GM12878 (cell line): ENCODE measurements at regions not wholly inside any gene's neighbourhood (a gene's known extent, or its start where the extent isn't known, plus 50 kb on each side); places are given as distances from the start of the nearest gene placed in this dataset.

Experiments
- EGR1 ChIP-seq, 2 experiments: IDR thresholded peaks; 1 replicate in 1 of 2; 2 replicates in 1 of 2; pipeline ENCODE4 v1.6.1; 2011 to 2012; ENCODE audit warnings: low read depth in 2 of 2, low read length in 2 of 2, borderline replicate concordance in 1 of 2, mild to moderate bottlenecking in 1 of 2, moderate library complexity in 1 of 2
- FOXM1 ChIP-seq: IDR thresholded peaks from 2 replicates; pipeline ENCODE4 v1.6.1; 2012; ENCODE audit warnings: low read depth, mild to moderate bottlenecking, inconsistent platforms, low read length, moderate library complexity
- HDAC2 ChIP-seq: fragments of 200-600 bp; sonication (generic); IDR thresholded peaks from 2 replicates; pipeline ENCODE4 v1.6.1; 2017
- NFYA ChIP-seq: IDR thresholded peaks from 2 replicates; pipeline ENCODE4 v1.6.1; 2011; ENCODE audit warnings: low read depth, mild to moderate bottlenecking, low read length, improper control_type of control experiment, borderline replicate concordance
- RELA ChIP-seq: fragments of 450-650 bp; IDR thresholded peaks from 2 replicates; pipeline ENCODE4 v1.8.0; 2014; ENCODE audit warnings: borderline replicate concordance; ENCODE audit not compliant: partially characterized antibody
- SMAD1 ChIP-seq: fragments of 450-650 bp; IDR thresholded peaks from 2 replicates; pipeline ENCODE4 v1.6.1; 2018; ENCODE audit warnings: mild to moderate bottlenecking, low read depth; ENCODE audit not compliant: partially characterized antibody
- SREBF2 ChIP-seq: IDR thresholded peaks from 2 replicates; pipeline ENCODE4 v1.6.1; 2012; ENCODE audit warnings: mild to moderate bottlenecking, low read length
- ZZZ3 ChIP-seq: IDR thresholded peaks from 2 replicates; pipeline ENCODE4 v1.6.1; 2011; ENCODE audit warnings: low read depth; ENCODE audit not compliant: control insufficient read depth, insufficient read length
- TF ChIP-seq, protein P1 (sequence below): fragments of 450-650 bp; IDR thresholded peaks from 2 replicates; pipeline ENCODE4 v1.6.1; 2017; ENCODE audit warnings: mild to moderate bottlenecking, low read depth, inconsistent platforms; ENCODE audit not compliant: poor library complexity, severe bottlenecking
- TF ChIP-seq, protein P2 (sequence below): fragments of 450-650 bp; formaldehyde crosslinking; IDR thresholded peaks from 2 replicates; pipeline ENCODE4 v1.4.0; 2020; ENCODE audit warnings: mild to moderate bottlenecking, moderate library complexity

DNA sequence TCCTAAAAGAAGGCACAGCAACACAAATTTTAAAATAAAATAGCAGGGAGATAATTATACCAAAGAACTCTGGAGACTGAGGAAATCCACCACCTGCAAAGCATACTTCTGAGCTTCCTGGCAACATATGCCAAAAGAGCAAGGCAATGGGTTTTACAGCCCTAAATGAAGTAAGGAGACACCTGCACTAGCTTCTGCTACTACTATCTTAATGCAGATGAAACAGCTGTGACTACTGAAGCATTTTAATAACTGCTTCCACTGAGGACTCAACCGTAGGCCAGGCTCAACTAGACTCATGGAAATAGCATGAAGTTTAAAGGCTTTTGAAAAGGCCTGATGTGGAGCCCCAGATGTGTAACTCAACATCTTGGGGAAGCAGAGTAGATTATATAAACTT lies 820.1 kb upstream of the AMELY start (continued):
- TF ChIP-seq, protein P1, sequence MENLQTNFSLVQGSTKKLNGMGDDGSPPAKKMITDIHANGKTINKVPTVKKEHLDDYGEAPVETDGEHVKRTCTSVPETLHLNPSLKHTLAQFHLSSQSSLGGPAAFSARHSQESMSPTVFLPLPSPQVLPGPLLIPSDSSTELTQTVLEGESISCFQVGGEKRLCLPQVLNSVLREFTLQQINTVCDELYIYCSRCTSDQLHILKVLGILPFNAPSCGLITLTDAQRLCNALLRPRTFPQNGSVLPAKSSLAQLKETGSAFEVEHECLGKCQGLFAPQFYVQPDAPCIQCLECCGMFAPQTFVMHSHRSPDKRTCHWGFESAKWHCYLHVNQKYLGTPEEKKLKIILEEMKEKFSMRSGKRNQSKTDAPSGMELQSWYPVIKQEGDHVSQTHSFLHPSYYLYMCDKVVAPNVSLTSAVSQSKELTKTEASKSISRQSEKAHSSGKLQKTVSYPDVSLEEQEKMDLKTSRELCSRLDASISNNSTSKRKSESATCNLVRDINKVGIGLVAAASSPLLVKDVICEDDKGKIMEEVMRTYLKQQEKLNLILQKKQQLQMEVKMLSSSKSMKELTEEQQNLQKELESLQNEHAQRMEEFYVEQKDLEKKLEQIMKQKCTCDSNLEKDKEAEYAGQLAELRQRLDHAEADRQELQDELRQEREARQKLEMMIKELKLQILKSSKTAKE = no peak
- TF ChIP-seq ZZZ3 = no peak
- no peak for TF ChIP-seq NFYA
- TF ChIP-seq HDAC2 = no peak
- TF ChIP-seq SMAD1 = no peak
- TF ChIP-seq RELA = no peak
- TF ChIP-seq SREBF2 = no peak
- TF ChIP-seq EGR1 (IDR thresholded peaks at IDR 0.05; ENCODE audit: borderline replicate concordance in 1 of 2, low read depth in 2 of 2, low read length in 2 of 2) = no peak
- TF ChIP-seq, protein P2, sequence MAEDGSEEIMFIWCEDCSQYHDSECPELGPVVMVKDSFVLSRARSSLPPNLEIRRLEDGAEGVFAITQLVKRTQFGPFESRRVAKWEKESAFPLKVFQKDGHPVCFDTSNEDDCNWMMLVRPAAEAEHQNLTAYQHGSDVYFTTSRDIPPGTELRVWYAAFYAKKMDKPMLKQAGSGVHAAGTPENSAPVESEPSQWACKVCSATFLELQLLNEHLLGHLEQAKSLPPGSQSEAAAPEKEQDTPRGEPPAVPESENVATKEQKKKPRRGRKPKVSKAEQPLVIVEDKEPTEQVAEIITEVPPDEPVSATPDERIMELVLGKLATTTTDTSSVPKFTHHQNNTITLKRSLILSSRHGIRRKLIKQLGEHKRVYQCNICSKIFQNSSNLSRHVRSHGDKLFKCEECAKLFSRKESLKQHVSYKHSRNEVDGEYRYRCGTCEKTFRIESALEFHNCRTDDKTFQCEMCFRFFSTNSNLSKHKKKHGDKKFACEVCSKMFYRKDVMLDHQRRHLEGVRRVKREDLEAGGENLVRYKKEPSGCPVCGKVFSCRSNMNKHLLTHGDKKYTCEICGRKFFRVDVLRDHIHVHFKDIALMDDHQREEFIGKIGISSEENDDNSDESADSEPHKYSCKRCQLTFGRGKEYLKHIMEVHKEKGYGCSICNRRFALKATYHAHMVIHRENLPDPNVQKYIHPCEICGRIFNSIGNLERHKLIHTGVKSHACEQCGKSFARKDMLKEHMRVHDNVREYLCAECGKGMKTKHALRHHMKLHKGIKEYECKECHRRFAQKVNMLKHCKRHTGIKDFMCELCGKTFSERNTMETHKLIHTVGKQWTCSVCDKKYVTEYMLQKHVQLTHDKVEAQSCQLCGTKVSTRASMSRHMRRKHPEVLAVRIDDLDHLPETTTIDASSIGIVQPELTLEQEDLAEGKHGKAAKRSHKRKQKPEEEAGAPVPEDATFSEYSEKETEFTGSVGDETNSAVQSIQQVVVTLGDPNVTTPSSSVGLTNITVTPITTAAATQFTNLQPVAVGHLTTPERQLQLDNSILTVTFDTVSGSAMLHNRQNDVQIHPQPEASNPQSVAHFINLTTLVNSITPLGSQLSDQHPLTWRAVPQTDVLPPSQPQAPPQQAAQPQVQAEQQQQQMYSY (CRISPR knock-in tag) = no peak
- TF ChIP-seq FOXM1 = no peak
- TF ChIP-seq, all 136 proteins: peak for 0
